Urothelium cell line (cell line): ENCODE measurements at regions not wholly inside any gene's neighbourhood (a gene's known extent, or its start where the extent isn't known, plus 50 kb on each side); places are given as distances from the start of the nearest gene placed in this dataset.
A peak's percentile ranks its signal among the peaks of the same experiment; 100 is the strongest.

ENCODE experiments used
- DNase-seq: peaks from one replicate; pipeline ENCODE4 v3.0.0; 2011; ENCODE audit warnings: low spot score, mixed read lengths
- FAIRE-seq: peaks from 2 replicates; lab custom pipeline; 2011; peaks lifted over from hg19 to GRCh38; lab: Jason Lieb, UNC

GRCh38 chr6:19754686-19755085 is 82.5 kb upstream of the ID4 start:
- no peak for DNase-seq
- no peak for FAIRE-seq

- FAIRE-seq = no peak
- DNase-seq = no peak
These were observed 82.0 kb upstream of the ID4 start for GRCh38 chr6:19755181-19755580.

- DNase-seq (peak; percentile 26), FAIRE-seq (no peak)
These were observed 80.1 kb upstream of the ID4 start for GRCh38 chr6:19757036-19757435.

GRCh38 chr6:19759117-19759880 is 77.9 kb upstream of the ID4 start:
- FAIRE-seq (no peak), DNase-seq (peak; percentile 32)

GRCh38 chr6:19761121-19761520 is 76.0 kb upstream of the ID4 start:
- DNase-seq = no peak
- FAIRE-seq = no peak

GRCh38 chr6:19771753-19772336 is 65.3 kb upstream of the ID4 start:
- FAIRE-seq (no peak), DNase-seq (no peak)

- no peak for DNase-seq
- FAIRE-seq = no peak
These were observed 64.3 kb upstream of the ID4 start for GRCh38 chr6:19772891-19773290.

GRCh38 chr6:19781269-19781668 is 55.9 kb upstream of the ID4 start:
- DNase-seq (no peak), FAIRE-seq (no peak)

GRCh38 chr6:19782588-19782987 is 54.6 kb upstream of the ID4 start:
- FAIRE-seq (no peak), DNase-seq (no peak)
